A673 (cell line): ENCODE measurements at regions not wholly inside any gene's neighbourhood (a gene's known extent, or its start where the extent isn't known, plus 50 kb on each side); places are given as distances from the start of the nearest gene placed in this dataset.

Experiments
- CTCF ChIP-seq: fragments of 300-800, 200-600 bp; sonication (generic); conservative IDR thresholded peaks from 2 replicates; pipeline ENCODE4 v1.5.1; 2017; ENCODE audit warnings: low read depth, mild to moderate bottlenecking, antibody characterized with exemption, low read length, moderate library complexity, mixed read lengths
- EZH2 ChIP-seq: fragments of 200-600 bp; sonication (generic); IDR thresholded peaks from 2 replicates; pipeline ENCODE4 v1.6.1; 2017; ENCODE audit warnings: borderline replicate concordance, low read depth, mild to moderate bottlenecking, mixed read lengths, antibody characterized with exemption, low read length; ENCODE audit not compliant: poor library complexity, severe bottlenecking

DNA sequence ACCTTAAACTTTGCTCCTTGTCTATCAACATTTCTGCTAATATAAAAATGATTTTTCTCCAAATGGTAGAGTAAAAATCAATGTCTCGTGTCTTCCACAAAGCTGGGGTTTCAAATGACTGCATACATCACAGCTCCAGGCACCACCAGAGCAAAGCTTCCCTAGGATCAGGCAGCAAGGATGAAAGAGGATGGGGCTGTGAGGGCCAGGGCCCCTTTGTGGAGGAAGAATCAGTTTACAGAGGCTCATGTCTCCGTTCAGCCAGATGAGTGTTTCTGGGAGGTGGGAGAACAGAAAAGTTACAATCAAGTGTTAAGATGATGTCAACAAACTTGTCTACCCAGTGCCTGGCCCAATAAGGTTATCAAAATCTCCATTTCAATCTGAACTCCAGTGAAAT, 105.5 kb downstream of the BDH1 start:
- TF ChIP-seq EZH2: no peak
- no peak for TF ChIP-seq CTCF
